Liver (tissue), 8 donors: ENCODE measurements at regions not wholly inside any gene's neighbourhood (a gene's known extent, or its start where the extent isn't known, plus 50 kb on each side); places are given as distances from the start of the nearest gene placed in this dataset.

Source experiments
- DNase-seq: peaks from one replicate; pipeline ENCODE4 v3.0.0-alpha.2; 2017; ENCODE audit warnings: low spot score
- H3K27ac ChIP-seq, 2 donors: one replicate each; pipeline ENCODE4 v1.7.0; 2013; ENCODE audit warnings: inconsistent platforms in 2 of 2, low read length in 2 of 2, control low read depth in 1 of 2, low read depth in 1 of 2, mild to moderate bottlenecking in 1 of 2
- H3K27me3 ChIP-seq, 4 donors: one replicate each; pipeline versions ENCODE4 v1.6.1 to v1.7.0; 2013; ENCODE audit warnings: low read length in 3 of 4, inconsistent platforms in 1 of 4, mild to moderate bottlenecking in 1 of 4, moderate library complexity in 1 of 4; ENCODE audit not compliant: control insufficient read depth in 4 of 4, insufficient read depth in 4 of 4
- H3K36me3 ChIP-seq, 4 donors: one replicate each; pipeline versions ENCODE4 v1.6.1 to v1.7.0; 2013; ENCODE audit warnings: low read length in 3 of 4, mild to moderate bottlenecking in 3 of 4, low read depth in 1 of 4, moderate library complexity in 1 of 4; ENCODE audit not compliant: control insufficient read depth in 4 of 4, insufficient read depth in 3 of 4
- H3K4me1 ChIP-seq, 4 donors: one replicate each; pipeline versions ENCODE4 v1.6.1 to v1.7.0; 2013; ENCODE audit warnings: low read length in 3 of 4, mild to moderate bottlenecking in 3 of 4, moderate library complexity in 1 of 4; ENCODE audit not compliant: control insufficient read depth in 4 of 4, insufficient read depth in 4 of 4
- H3K4me3 ChIP-seq, 3 donors: one replicate each; pipeline versions ENCODE4 v1.6.1 to v1.7.0; 2013; ENCODE audit warnings: low read length in 3 of 3, control low read depth in 1 of 3, low read depth in 1 of 3, mild to moderate bottlenecking in 1 of 3
- H3K9ac ChIP-seq, 2 donors: one replicate each; pipeline ENCODE4 v1.7.0; 2013; ENCODE audit warnings: low read length in 2 of 2, mild to moderate bottlenecking in 2 of 2, moderate library complexity in 2 of 2, control low read depth in 1 of 2, low read depth in 1 of 2
- H3K9me3 ChIP-seq, 4 donors: one replicate each; pipeline versions ENCODE4 v1.6.1 to v1.7.0; 2013; ENCODE audit warnings: low read length in 3 of 4; ENCODE audit not compliant: control insufficient read depth in 4 of 4
- EGR1 ChIP-seq, 2 donors: IDR thresholded peaks; 2 replicates each; pipeline ENCODE4 v1.6.1; 2016 to 2018; ENCODE audit warnings: antibody characterized with exemption in 2 of 2, low read depth in 2 of 2
- FOXA1 ChIP-seq: IDR thresholded peaks from 2 replicates; pipeline ENCODE4 v1.6.1; 2016; ENCODE audit warnings: antibody characterized with exemption
- FOXA2 ChIP-seq: IDR thresholded peaks from 2 replicates; pipeline ENCODE4 v1.6.1; 2016; ENCODE audit warnings: antibody characterized with exemption
- GABPA ChIP-seq, 2 donors: IDR thresholded peaks in 1 of 2; conservative IDR thresholded peaks in 1 of 2; 2 replicates each; pipeline ENCODE4 v1.6.1; 2016; ENCODE audit warnings: antibody characterized with exemption in 2 of 2, mild to moderate bottlenecking in 1 of 2, moderate library complexity in 1 of 2
- HNF4A ChIP-seq, 2 donors: conservative IDR thresholded peaks; 2 replicates each; pipeline ENCODE4 v1.6.1; 2016; ENCODE audit warnings: antibody characterized with exemption in 2 of 2, mild to moderate bottlenecking in 2 of 2
- HNF4G ChIP-seq: IDR thresholded peaks from 2 replicates; pipeline ENCODE4 v1.6.1; 2016; ENCODE audit warnings: antibody characterized with exemption
- JUND ChIP-seq, 2 donors: IDR thresholded peaks; 2 replicates each; pipeline ENCODE4 v1.6.1; 2016; ENCODE audit warnings: antibody characterized with exemption in 2 of 2
- NR2F2 ChIP-seq: IDR thresholded peaks from 2 replicates; pipeline ENCODE4 v1.6.1; 2016; ENCODE audit warnings: antibody characterized with exemption
- RAD21 ChIP-seq, 2 donors: IDR thresholded peaks; 2 replicates each; pipeline ENCODE4 v1.6.1; 2016; ENCODE audit warnings: antibody characterized with exemption in 2 of 2, mild to moderate bottlenecking in 2 of 2
- RXRA ChIP-seq, 2 donors: IDR thresholded peaks; 2 replicates each; pipeline ENCODE4 v1.6.1; 2017 to 2018; ENCODE audit warnings: antibody characterized with exemption in 2 of 2, mild to moderate bottlenecking in 1 of 2
- SP1 ChIP-seq: IDR thresholded peaks from 2 replicates; pipeline ENCODE4 v1.6.1; 2018; ENCODE audit warnings: antibody characterized with exemption, mild to moderate bottlenecking
- TAF1 ChIP-seq: conservative IDR thresholded peaks from 2 replicates; pipeline ENCODE4 v1.6.1; 2016; ENCODE audit warnings: antibody characterized with exemption, mild to moderate bottlenecking
- YY1 ChIP-seq: IDR thresholded peaks from 2 replicates; pipeline ENCODE4 v1.6.1; 2016; ENCODE audit warnings: antibody characterized with exemption, mild to moderate bottlenecking
- WGBS: extraction: QIAGEN DNeasy Blood & Tissue Kit; methylation state at CpG from one replicate; pipeline ENCODE4 v1.1.7; 2013; 5-methylcytosine and 5-hydroxymethylcytosine counted together
- TF ChIP-seq, protein P1 (sequence below): IDR thresholded peaks from 2 replicates; pipeline ENCODE4 v1.6.1; 2016; ENCODE audit warnings: antibody characterized with exemption
- TF ChIP-seq, protein P2 (sequence below): fragments of 150-350 bp; IDR thresholded peaks from 2 replicates; pipeline ENCODE4 v1.5.1; 2017; ENCODE audit warnings: improper control_type of control experiment, low read depth, low read length; ENCODE audit not compliant: missing input control
- TF ChIP-seq, protein P3 (sequence below): IDR thresholded peaks from 2 replicates; pipeline ENCODE4 v1.6.1; 2016; ENCODE audit warnings: antibody characterized with exemption
- TF ChIP-seq, protein P4 (sequence below): IDR thresholded peaks from 2 replicates; pipeline ENCODE4 v1.6.1; 2016; ENCODE audit warnings: antibody characterized with exemption
- TF ChIP-seq, protein P5 (sequence below): IDR thresholded peaks from 2 replicates; pipeline ENCODE4 v1.6.1; 2016; ENCODE audit warnings: antibody characterized with exemption, mild to moderate bottlenecking
- donor health status: healthy.
- donor health status: healthy.
- donor health status: healthy.
- donor health status: healthy.
- donor health status: healthy.

DNA sequence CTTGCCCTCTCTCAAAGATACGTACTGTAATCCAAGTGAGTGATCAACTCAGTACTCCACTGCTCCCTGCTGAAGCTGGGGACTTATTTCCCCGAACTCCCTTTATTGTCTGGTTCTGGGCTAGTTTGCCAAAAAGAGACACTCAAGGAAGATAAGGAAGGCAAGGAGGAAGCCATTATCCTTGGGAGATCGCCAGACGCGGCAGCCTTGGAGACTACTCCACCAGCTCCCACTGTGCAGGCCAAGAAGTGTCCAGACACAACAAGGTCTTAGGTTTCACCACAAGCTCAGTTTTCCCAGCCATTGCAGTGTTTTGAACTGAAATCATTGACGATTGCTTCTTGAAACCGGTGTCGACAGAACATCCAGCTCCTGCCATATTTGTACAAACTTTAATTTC, 439.6 kb upstream of the UBE2E3 start:
- Histone ChIP-seq H3K4me1 (no peaks in the 10 kb centered on the region), H3K36me3 (peaks cover 0 to 2% (median 0%) of the 10 kb centered on the region in 4 donors), H3K27me3 (no peaks in the 10 kb centered on the region), H3K9me3 (no peaks in the 10 kb centered on the region), H3K9ac (no peak overlapping the region), H3K27ac (no peak overlapping the region), H3K4me3 (no peak overlapping the region)
- no peak for DNase-seq
- WGBS, result 88% methylated on average over 8 of the region's 8 CpGs
- no peak for TF ChIP-seq FOXA2
- TF ChIP-seq, protein P1, sequence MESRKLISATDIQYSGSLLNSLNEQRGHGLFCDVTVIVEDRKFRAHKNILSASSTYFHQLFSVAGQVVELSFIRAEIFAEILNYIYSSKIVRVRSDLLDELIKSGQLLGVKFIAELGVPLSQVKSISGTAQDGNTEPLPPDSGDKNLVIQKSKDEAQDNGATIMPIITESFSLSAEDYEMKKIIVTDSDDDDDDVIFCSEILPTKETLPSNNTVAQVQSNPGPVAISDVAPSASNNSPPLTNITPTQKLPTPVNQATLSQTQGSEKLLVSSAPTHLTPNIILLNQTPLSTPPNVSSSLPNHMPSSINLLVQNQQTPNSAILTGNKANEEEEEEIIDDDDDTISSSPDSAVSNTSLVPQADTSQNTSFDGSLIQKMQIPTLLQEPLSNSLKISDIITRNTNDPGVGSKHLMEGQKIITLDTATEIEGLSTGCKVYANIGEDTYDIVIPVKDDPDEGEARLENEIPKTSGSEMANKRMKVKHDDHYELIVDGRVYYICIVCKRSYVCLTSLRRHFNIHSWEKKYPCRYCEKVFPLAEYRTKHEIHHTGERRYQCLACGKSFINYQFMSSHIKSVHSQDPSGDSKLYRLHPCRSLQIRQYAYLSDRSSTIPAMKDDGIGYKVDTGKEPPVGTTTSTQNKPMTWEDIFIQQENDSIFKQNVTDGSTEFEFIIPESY, result no peak

DNA sequence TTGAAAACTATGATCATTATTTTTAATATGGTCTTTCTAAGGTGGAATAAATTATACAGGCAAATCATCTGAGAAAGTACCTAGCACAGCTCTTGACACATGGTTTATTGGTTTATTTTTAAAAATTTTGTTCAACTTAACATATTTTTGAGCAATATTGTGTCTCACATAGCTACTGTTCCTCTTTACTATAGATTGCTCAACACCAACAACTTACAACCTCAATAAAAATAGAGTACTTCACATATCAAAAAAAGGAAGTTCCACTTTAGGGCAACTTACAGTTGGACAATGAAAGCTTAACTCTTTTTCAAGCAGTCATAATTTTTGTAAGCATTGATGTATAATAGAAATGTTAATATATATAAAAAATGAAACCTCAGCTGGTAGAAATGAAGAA, 440.9 kb upstream of the UBE2E3 start:
- TF ChIP-seq, protein P2, sequence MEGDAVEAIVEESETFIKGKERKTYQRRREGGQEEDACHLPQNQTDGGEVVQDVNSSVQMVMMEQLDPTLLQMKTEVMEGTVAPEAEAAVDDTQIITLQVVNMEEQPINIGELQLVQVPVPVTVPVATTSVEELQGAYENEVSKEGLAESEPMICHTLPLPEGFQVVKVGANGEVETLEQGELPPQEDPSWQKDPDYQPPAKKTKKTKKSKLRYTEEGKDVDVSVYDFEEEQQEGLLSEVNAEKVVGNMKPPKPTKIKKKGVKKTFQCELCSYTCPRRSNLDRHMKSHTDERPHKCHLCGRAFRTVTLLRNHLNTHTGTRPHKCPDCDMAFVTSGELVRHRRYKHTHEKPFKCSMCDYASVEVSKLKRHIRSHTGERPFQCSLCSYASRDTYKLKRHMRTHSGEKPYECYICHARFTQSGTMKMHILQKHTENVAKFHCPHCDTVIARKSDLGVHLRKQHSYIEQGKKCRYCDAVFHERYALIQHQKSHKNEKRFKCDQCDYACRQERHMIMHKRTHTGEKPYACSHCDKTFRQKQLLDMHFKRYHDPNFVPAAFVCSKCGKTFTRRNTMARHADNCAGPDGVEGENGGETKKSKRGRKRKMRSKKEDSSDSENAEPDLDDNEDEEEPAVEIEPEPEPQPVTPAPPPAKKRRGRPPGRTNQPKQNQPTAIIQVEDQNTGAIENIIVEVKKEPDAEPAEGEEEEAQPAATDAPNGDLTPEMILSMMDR, result no peak
- TF ChIP-seq YY1 (no peak), NR2F2 (no peak), RAD21 (IDR thresholded peaks at IDR 0.05) (no peak), JUND (IDR thresholded peaks at IDR 0.05) (no peak), RXRA (IDR thresholded peaks at IDR 0.05) (no peak), HNF4A (conservative IDR thresholded peaks at IDR 0.05) (no peak), TAF1 (no peak), GABPA (IDR thresholded peaks at IDR 0.05 in 1 of 2, conservative IDR thresholded peaks at IDR 0.05 in 1 of 2) (no peak), SP1 (no peak), HNF4G (no peak), FOXA2 (no peak), EGR1 (IDR thresholded peaks at IDR 0.05; ENCODE audit: low read depth in 2 of 2) (no peak), FOXA1 (no peak)
- TF ChIP-seq, protein P3, sequence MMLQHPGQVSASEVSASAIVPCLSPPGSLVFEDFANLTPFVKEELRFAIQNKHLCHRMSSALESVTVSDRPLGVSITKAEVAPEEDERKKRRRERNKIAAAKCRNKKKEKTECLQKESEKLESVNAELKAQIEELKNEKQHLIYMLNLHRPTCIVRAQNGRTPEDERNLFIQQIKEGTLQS, result no peak
- TF ChIP-seq, protein P4, sequence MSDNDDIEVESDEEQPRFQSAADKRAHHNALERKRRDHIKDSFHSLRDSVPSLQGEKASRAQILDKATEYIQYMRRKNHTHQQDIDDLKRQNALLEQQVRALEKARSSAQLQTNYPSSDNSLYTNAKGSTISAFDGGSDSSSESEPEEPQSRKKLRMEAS, result no peak
- TF ChIP-seq, protein P1, result no peak
- TF ChIP-seq, protein P5, sequence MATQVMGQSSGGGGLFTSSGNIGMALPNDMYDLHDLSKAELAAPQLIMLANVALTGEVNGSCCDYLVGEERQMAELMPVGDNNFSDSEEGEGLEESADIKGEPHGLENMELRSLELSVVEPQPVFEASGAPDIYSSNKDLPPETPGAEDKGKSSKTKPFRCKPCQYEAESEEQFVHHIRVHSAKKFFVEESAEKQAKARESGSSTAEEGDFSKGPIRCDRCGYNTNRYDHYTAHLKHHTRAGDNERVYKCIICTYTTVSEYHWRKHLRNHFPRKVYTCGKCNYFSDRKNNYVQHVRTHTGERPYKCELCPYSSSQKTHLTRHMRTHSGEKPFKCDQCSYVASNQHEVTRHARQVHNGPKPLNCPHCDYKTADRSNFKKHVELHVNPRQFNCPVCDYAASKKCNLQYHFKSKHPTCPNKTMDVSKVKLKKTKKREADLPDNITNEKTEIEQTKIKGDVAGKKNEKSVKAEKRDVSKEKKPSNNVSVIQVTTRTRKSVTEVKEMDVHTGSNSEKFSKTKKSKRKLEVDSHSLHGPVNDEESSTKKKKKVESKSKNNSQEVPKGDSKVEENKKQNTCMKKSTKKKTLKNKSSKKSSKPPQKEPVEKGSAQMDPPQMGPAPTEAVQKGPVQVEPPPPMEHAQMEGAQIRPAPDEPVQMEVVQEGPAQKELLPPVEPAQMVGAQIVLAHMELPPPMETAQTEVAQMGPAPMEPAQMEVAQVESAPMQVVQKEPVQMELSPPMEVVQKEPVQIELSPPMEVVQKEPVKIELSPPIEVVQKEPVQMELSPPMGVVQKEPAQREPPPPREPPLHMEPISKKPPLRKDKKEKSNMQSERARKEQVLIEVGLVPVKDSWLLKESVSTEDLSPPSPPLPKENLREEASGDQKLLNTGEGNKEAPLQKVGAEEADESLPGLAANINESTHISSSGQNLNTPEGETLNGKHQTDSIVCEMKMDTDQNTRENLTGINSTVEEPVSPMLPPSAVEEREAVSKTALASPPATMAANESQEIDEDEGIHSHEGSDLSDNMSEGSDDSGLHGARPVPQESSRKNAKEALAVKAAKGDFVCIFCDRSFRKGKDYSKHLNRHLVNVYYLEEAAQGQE, result no peak

More for the DNA sequence above, 440.9 kb upstream of the UBE2E3 start:
- Histone ChIP-seq H3K4me3 (no peak overlapping the region), H3K4me1 (no peaks in the 10 kb centered on the region), H3K27me3 (no peaks in the 10 kb centered on the region), H3K27ac (no peak overlapping the region), H3K36me3 (peaks cover 0 to 2% (median 0%) of the 10 kb centered on the region in 4 donors), H3K9me3 (no peaks in the 10 kb centered on the region), H3K9ac (no peak overlapping the region)
- no peak for DNase-seq
